ENCODE measurements at regions not wholly inside any gene's neighbourhood (a gene's known extent, or its start where the extent isn't known, plus 50 kb on each side); places are given as distances from the start of the nearest gene placed in this dataset.

GRCh38 chr1:37310064-37310463 lies 164.3 kb upstream of the ZC3H12A start:
- H3K9me3 Mint-ChIP-seq, result no peaks in the 10 kb centered on the region; the same call in 1 of the 3 replicates
- H3K36me3 Mint-ChIP-seq (ENCODE audit: low read depth), result no peaks in the 10 kb centered on the region
- H3K4me2 ChIP-seq, result no peak overlapping the region
- H3K36me3 ChIP-seq (ENCODE audit: insufficient read depth), result no peaks in the 10 kb centered on the region
- TF ChIP-seq CTCF (conservative IDR thresholded peaks at IDR 0.05; ENCODE audit: low read depth in 2 of 2), result no peak
- TF ChIP-seq, protein P1, sequence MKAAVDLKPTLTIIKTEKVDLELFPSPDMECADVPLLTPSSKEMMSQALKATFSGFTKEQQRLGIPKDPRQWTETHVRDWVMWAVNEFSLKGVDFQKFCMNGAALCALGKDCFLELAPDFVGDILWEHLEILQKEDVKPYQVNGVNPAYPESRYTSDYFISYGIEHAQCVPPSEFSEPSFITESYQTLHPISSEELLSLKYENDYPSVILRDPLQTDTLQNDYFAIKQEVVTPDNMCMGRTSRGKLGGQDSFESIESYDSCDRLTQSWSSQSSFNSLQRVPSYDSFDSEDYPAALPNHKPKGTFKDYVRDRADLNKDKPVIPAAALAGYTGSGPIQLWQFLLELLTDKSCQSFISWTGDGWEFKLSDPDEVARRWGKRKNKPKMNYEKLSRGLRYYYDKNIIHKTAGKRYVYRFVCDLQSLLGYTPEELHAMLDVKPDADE (IDR thresholded peaks at IDR 0.05), result no peak
- TF ChIP-seq REST (IDR thresholded peaks at IDR 0.05; ENCODE audit: unreplicated experiment), result no peak
- no peak for TF ChIP-seq NANOG (IDR thresholded peaks at IDR 0.05; ENCODE audit: borderline replicate concordance)
- TF ChIP-seq EZH2 (IDR thresholded peaks at IDR 0.05; ENCODE audit: low read depth, unreplicated experiment), result no peak
- no peak for TF ChIP-seq EZH2phosphoT487 (IDR thresholded peaks at IDR 0.05; ENCODE audit: unreplicated experiment)
- TF ChIP-seq POLR2AphosphoS5 (IDR thresholded peaks at IDR 0.05; ENCODE audit: low read depth), result no peak
- TF ChIP-seq JUNB (IDR thresholded peaks at IDR 0.05; ENCODE audit: unreplicated experiment), result no peak
- no peak for TF ChIP-seq ZNF114 (CRISPR knock-in tag; IDR thresholded peaks at IDR 0.05)
- TF ChIP-seq ZNF462 (CRISPR knock-in tag; IDR thresholded peaks at IDR 0.05), result no peak
- TF ChIP-seq ZNF331 (CRISPR knock-in tag; IDR thresholded peaks at IDR 0.05; ENCODE audit: low read depth), result no peak
- no peak for TF ChIP-seq STAT1 (IDR thresholded peaks at IDR 0.05; ENCODE audit: unreplicated experiment)
- no peak for TF ChIP-seq CREB1 (CRISPR knock-in tag; IDR thresholded peaks at IDR 0.05; ENCODE audit: low read depth)
- H3K4me3 ChIP-seq, result no peak overlapping the region
- H3K27me3 ChIP-seq (ENCODE audit: insufficient read depth), result no peaks in the 10 kb centered on the region
- peaks cover 23% of the 10 kb centered on the region for H3K4me1 Mint-ChIP-seq
- peaks cover 15% of the 10 kb centered on the region; the same call in 1 of the 2 replicates for H3K9me2 ChIP-seq (ENCODE audit: insufficient read depth)
- H3K79me2 ChIP-seq (replicated peaks; ENCODE audit: insufficient read depth), result no peaks in the 10 kb centered on the region
- peaks cover 12% of the 10 kb centered on the region for H3K4me1 ChIP-seq (ENCODE audit: insufficient read depth)
- no peak overlapping the region for H3K4me3 Mint-ChIP-seq
- H3F3A ChIP-seq (replicated peaks; ENCODE audit: low read depth), result no peaks in the 10 kb centered on the region
- no peak overlapping the region for H3K27ac ChIP-seq (ENCODE audit: low read depth)
- no peak overlapping the region for H2AFZ ChIP-seq
- no peaks in the 10 kb centered on the region for H4K20me1 ChIP-seq (replicated peaks; ENCODE audit: insufficient read depth)
- H3K27ac Mint-ChIP-seq, result no peak overlapping the region
- DNase-seq (ENCODE audit: low spot score), result no peak
- H3K27me3 Mint-ChIP-seq (ENCODE audit: insufficient read depth, low read depth, poor library complexity), result peaks cover 7% of the 10 kb centered on the region
- ATAC-seq, result no peak
